ENCODE measurements at regions not wholly inside any gene's neighbourhood (a gene's known extent, or its start where the extent isn't known, plus 50 kb on each side); places are given as distances from the start of the nearest gene placed in this dataset.

DNA sequence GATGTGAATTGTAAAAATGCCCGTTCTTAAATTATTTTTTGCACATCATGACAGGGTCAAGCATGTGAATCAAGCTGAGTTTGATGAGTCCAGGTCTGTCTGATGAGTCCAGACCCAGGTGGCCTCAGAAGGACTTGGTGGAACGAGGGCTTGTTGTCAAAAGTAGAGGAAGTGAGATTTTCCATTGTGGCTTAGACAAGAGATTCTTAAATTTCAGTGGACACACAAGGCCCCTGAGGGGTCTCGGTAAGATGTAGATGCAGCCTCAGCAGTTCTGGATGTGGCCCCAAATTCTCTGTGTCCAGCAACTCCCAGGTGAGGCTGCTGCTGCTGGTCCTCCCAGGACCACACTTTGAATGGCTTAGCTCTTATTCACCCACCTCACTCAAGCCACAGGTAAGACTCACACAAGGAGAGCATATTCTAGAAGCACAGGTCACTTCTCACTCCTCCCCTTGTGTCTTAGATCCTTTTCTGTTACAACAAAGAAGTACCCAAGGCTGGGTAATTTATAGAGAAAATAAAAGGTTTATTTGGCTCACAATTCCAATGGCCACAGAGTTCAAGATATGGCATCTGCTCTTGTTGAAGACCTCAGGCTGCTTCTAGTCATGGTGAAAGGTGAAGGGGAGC is 98.8 kb downstream of the GGTLC2 start:
- FAIRE-seq = peak; percentile 9
- DNase-seq (ENCODE audit: low spot score) = no peak

DNA sequence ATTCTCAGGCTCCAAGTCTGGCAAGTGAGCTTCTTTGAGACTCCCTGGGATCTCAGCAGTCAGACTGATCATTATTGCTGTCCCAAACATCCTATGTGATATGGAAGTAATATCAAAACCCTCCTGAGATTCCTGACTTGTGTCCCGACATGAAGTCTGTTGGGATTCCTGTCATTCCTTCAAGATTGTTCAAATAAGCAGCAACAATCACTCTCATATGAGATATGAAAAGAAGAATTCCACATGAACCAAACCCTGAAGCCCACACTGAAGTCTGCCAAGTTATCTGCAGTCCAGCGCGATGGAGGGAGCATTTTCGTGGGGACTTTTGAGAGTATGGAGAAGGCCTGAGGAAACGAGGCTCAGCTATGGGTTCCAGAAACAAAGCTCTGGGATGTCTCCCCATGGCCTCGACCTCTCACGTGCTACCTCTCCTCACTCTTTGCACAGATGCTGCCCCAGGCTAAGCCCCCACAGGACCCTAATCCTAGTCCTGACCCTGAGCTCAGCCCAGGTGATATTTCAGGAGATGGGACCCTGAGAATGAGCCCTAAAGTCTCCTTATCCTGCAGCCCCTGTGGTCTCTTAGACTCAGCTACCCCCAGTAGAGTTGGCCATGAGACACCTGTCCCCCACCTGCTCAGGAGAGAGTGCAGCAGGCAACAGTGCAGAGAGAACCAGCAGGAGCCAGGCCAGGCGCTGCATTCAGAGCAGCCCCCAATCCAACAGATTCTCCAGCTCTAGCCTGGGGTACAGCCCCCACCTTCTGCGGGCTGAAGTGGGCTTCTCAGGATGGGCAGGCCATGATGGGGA is 100.2 kb downstream of the GGTLC2 start:
- peak; percentile 69 for FAIRE-seq
- no peak for DNase-seq (ENCODE audit: low spot score)

- peak; percentile 63 for FAIRE-seq
- peak; percentile 48 for DNase-seq (ENCODE audit: low spot score)
Observed at GRCh38 chr22:22745225-22746060, 101.0 kb downstream of the GGTLC2 start.

- DNase-seq (ENCODE audit: low spot score) = no peak
- FAIRE-seq = peak; percentile 83
Observed at GRCh38 chr22:22746061-22746962, 101.9 kb downstream of the GGTLC2 start.

GRCh38 chr22:22746963-22747933 is 102.8 kb downstream of the GGTLC2 start:
- DNase-seq (ENCODE audit: low spot score) = no peak
- no peak for FAIRE-seq

GRCh38 chr22:22748297-22748743 is 103.9 kb downstream of the GGTLC2 start:
- peak; percentile 68 for DNase-seq (ENCODE audit: low spot score)
- peak; percentile 99 for FAIRE-seq

- FAIRE-seq (no peak), DNase-seq (ENCODE audit: low spot score) (no peak)
Observed at GRCh38 chr22:22748756-22749155, 104.3 kb downstream of the GGTLC2 start.

GRCh38 chr22:22749167-22749758 is 104.8 kb downstream of the GGTLC2 start:
- FAIRE-seq (no peak), DNase-seq (ENCODE audit: low spot score) (no peak)

GRCh38 chr22:22750335-22751042 is 106.1 kb downstream of the GGTLC2 start:
- FAIRE-seq = no peak
- no peak for DNase-seq (ENCODE audit: low spot score)

DNA sequence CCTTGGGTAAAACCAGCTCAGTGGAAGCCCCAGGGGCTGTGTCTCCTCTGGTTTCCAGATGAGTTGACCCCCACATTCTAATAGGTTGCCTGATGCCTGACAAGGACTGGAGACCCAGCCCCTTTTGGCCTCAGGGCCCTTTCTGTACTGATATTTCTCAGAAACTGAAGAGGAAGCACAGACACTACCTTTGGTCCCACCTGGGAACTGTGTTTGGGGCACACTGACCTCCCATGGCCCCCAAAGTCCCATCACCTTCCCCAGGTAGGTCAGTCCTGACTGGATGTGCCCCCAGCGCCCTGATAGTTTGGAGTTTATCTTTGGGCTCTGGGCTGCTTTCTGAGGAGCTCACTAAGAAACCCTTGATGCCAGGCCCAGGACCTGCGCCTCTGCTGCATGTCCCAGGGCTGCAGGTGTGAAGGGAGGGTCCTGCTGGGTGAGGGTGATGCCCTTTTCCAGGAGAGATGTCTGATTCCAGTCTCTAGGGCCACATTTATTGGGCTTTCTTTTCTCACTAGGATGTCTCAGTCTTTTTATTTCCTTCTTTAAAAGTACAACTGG is 106.7 kb downstream of the GGTLC2 start:
- FAIRE-seq (no peak), DNase-seq (ENCODE audit: low spot score) (no peak)

- peak; percentile 93 for FAIRE-seq
- DNase-seq (ENCODE audit: low spot score) = no peak
Observed at GRCh38 chr22:22752199-22752555, 107.8 kb downstream of the GGTLC2 start.

DNA sequence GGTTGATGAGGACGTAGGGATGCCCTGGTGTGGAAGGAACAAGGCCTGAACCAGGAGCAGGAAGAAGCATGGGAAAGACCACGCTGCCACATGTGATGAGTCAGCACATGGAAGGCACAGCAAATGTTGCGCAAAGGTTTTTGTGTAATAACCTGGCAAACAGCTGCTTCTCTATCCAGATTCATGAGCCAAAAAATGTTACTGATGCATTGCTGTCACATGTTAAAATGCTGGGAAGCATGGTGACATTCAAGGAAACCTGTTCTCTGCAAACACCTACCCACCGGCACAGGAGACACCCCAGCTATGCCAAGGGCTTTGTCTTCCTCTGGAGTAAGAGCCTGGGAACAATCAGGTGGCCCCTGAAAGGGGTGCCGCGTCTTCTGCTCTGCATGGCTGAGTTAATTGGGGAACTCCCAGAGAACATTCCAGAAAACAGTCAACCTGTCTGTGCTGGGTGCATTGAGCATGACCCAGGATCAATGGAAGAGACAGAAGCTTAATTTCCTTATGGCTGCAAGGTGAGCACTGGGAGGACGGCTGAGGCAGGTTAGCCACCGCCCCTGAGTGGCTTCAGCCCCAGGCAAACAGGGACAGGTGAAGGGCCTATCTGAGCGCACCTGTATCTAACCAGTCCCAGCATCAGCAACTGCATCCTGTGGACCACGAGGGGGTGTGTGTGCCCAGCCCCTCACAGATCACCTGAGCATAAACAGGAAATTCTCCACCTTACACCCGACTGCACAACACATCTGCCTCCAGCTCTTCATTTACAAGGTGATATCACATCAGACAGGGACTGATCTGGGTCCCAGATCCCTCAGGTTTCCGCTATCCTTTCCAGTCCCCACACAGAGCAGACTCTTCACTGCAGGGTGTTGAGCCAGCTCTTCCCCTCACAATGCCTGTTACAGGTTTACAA is 108.4 kb downstream of the GGTLC2 start:
- FAIRE-seq = peak; percentile 55
- no peak for DNase-seq (ENCODE audit: low spot score)

DNA sequence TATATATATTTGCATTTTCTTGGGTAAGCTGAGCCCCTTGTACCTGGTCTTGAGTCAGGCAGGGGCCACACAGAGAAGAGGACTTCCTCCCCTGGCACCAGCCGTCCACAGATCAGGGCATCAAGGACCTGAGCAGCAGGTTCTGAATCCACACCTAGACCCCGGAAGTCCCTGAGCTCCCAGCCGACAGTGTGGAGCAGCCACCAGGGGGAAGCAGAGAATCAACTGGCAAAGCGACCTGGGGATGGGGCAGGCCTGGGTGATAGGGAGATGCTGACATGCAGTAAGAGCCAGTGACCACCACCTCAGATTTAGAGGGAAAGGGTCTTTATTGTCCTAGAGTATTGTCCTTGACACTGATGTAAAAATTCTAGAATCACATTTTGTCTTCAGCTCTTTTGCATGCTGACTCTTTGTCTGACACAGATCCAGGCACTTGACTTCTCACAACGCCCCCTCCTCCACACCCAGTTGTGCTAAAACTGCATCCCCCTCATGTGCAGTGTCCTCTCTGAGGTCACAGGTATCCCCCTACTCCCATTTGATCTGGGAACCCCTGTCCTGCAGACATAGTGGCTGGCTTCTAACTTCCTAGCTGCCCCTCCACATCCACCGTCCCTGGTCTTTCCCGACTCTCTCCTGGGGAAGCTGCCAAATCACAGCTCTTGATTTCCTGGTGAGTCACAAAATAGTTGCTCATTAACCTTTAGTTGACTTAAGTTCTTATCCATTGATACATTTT is 109.3 kb downstream of the GGTLC2 start:
- FAIRE-seq (peak; percentile 95), DNase-seq (ENCODE audit: low spot score) (peak; percentile 90)

GRCh38 chr22:22754268-22754657 is 109.8 kb downstream of the GGTLC2 start:
- DNase-seq (ENCODE audit: low spot score) = no peak
- peak; percentile 48 for FAIRE-seq

GRCh38 chr22:22754961-22755777 is 110.8 kb downstream of the GGTLC2 start:
- FAIRE-seq = peak; percentile 61
- no peak for DNase-seq (ENCODE audit: low spot score)

DNA sequence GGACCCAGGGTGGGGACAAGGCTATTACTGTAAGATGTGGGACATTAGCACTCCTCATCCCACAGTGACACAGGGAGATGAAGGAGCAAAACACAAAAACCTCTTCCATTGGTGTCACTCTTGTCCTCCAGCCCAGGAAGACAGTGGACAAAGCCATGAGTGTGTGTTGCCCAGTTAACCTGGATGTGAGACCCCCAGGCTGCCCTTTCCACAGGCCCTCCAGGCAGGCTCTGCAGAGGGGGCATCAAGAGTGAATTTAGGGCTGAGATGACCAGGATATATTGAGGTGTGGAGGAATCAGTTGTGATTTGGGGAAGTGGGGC is 111.3 kb downstream of the GGTLC2 start:
- no peak for DNase-seq (ENCODE audit: low spot score)
- FAIRE-seq = no peak
